WTC11 (cell line): ENCODE measurements at regions not wholly inside any gene's neighbourhood (a gene's known extent, or its start where the extent isn't known, plus 50 kb on each side); places are given as distances from the start of the nearest gene placed in this dataset.

Source experiments
- ATAC-seq: fragments of 200-7000 bp; cut with Tn5 transposase; 2 replicates; pipeline ENCODE4 v1.10.0; 2021; ENCODE audit warnings: mild to moderate bottlenecking, moderate library complexity
- CTCF ChIA-PET: fragments of 300-600 bp; sonication (Branson Sonifier 250); formaldehyde crosslinking; loops from one replicate; lab custom pipeline; 2021; ENCODE audit warnings: antibody characterized with exemption; lab: Charles Lee
- POLR2A ChIA-PET: fragments of 350-600 bp; sonication (Branson Sonifier 250); formaldehyde crosslinking; loops from one replicate; lab custom pipeline; 2021; ENCODE audit warnings: antibody characterized with exemption; lab: Charles Lee
- DNase-seq: peaks from one replicate; pipeline ENCODE4 v3.0.0; 2021; ENCODE audit warnings: low spot score
- H3K27ac Mint-ChIP-seq: 2 replicates; pipeline ENCODE4 v1.8.0; 2021; ENCODE audit warnings: mixed read lengths
- H3K27me3 Mint-ChIP-seq: 2 replicates; pipeline ENCODE4 v1.8.0; 2021; ENCODE audit warnings: low read depth, mild to moderate bottlenecking, moderate library complexity, mixed read lengths
- H3K36me3 Mint-ChIP-seq: 2 replicates; pipeline ENCODE4 v1.8.0; 2021; ENCODE audit warnings: mixed read lengths
- H3K4me1 Mint-ChIP-seq: 2 replicates; pipeline ENCODE4 v1.8.0; 2022; ENCODE audit warnings: mixed read lengths
- H3K4me3 Mint-ChIP-seq: 2 replicates; pipeline ENCODE4 v1.8.0; 2021; ENCODE audit warnings: mild to moderate bottlenecking, moderate library complexity, mixed read lengths
- H3K9me3 Mint-ChIP-seq: 2 replicates; pipeline ENCODE4 v1.8.0; 2021; ENCODE audit warnings: mixed read lengths
- ATF1 ChIP-seq: sonication (generic); formaldehyde crosslinking; IDR thresholded peaks from 2 replicates; pipeline ENCODE4 v1.8.1; 2023; ENCODE audit warnings: mild to moderate bottlenecking, moderate library complexity, missing genetic modification reagents
- CREB1 ChIP-seq: sonication (generic); formaldehyde crosslinking; IDR thresholded peaks from 2 replicates; pipeline ENCODE4 v1.8.0; 2023; ENCODE audit warnings: mild to moderate bottlenecking, missing genetic modification reagents
- E2F4 ChIP-seq: sonication (generic); formaldehyde crosslinking; IDR thresholded peaks from 2 replicates; pipeline ENCODE4 v1.8.1; 2022; ENCODE audit warnings: low read depth, mild to moderate bottlenecking, moderate library complexity, missing genetic modification reagents, borderline replicate concordance
- ETV6 ChIP-seq: sonication (generic); formaldehyde crosslinking; IDR thresholded peaks from 2 replicates; pipeline ENCODE4 v1.8.1; 2022; ENCODE audit warnings: mild to moderate bottlenecking, missing genetic modification reagents
- GABPB1 ChIP-seq: sonication (generic); formaldehyde crosslinking; IDR thresholded peaks from 2 replicates; pipeline ENCODE4 v1.8.1; 2023; ENCODE audit warnings: mild to moderate bottlenecking, missing genetic modification reagents
- JAZF1 ChIP-seq: fragments of 250-450 bp; sonication (Bioruptor Pico); IDR thresholded peaks from 2 replicates; pipeline ENCODE4 v1.9.0; 2021; ENCODE audit warnings: moderate library complexity, mild to moderate bottlenecking, inconsistent platforms
- OVOL2 ChIP-seq: fragments of 250-450 bp; sonication (Bioruptor Pico); IDR thresholded peaks from 2 replicates; pipeline ENCODE4 v1.9.0; 2021; ENCODE audit warnings: mild to moderate bottlenecking, borderline replicate concordance
- SMAD4 ChIP-seq: sonication (generic); formaldehyde crosslinking; IDR thresholded peaks from 2 replicates; pipeline ENCODE4 v1.8.0; 2022; ENCODE audit warnings: mild to moderate bottlenecking, missing genetic modification reagents
- ZNF232 ChIP-seq: sonication (generic); formaldehyde crosslinking; IDR thresholded peaks from 2 replicates; pipeline ENCODE4 v1.8.0; 2022; ENCODE audit warnings: mild to moderate bottlenecking, missing genetic modification reagents
- ZNF281 ChIP-seq: sonication (generic); formaldehyde crosslinking; IDR thresholded peaks from 2 replicates; pipeline ENCODE4 v1.8.0; 2023; ENCODE audit warnings: mild to moderate bottlenecking, missing genetic modification reagents
- ZNF671 ChIP-seq: fragments of 250-450 bp; sonication (Bioruptor Pico); IDR thresholded peaks from 2 replicates; pipeline ENCODE4 v1.8.0; 2021; ENCODE audit warnings: mild to moderate bottlenecking
- TF ChIP-seq, protein P1 (sequence below): sonication (generic); formaldehyde crosslinking; IDR thresholded peaks from 2 replicates; pipeline ENCODE4 v1.8.0; 2022; ENCODE audit warnings: mild to moderate bottlenecking, missing genetic modification reagents
- TF ChIP-seq, protein P2 (sequence below): fragments of 250-450 bp; sonication (Bioruptor Pico); IDR thresholded peaks from 2 replicates; pipeline ENCODE4 v1.9.0; 2021; ENCODE audit warnings: mild to moderate bottlenecking

DNA sequence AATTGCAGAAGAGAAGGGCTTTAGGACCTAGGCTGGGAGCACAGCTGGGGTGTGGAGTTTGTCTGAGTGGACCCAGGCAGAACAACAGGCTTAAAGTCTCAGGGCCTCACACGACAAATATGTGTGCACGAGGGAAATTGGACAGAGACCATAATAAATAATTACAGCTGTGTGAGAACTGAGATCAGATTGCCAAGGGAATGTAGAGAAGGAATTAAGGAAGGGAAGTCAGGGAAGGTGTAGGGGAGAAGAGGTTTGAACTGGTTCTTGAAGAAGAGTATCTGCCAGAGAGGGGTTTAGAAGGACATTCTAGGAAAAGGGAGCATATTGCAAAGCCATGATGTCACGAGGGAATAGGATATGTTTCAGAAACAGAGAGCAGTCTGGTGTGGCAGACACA, 120.7 kb upstream of the TSPAN5 start:
- Mint-ChIP-seq H3K36me3 (no peaks in the 10 kb centered on the region), H3K4me1 (no peaks in the 10 kb centered on the region), H3K27me3 (no peaks in the 10 kb centered on the region), H3K9me3 (no peaks in the 10 kb centered on the region), H3K27ac (no peak overlapping the region)
- CTCF ChIA-PET: interaction anchor here (0.6 kb wide), 2 partner anchors 273 to 598 kb away, joined by 3 to 4 read pairs; no protein-coding TSS in a partner anchor
- POLR2A ChIA-PET: no interaction called here
- DNase-seq: no peak
- ATAC-seq: no peak
- TF ChIP-seq JAZF1 (CRISPR knock-in tag): no peak
- TF ChIP-seq, all 79 proteins: peak for 0
- no peak overlapping the region for H3K4me3 Mint-ChIP-seq

- POLR2A ChIA-PET: no interaction called here
- CTCF ChIA-PET: no interaction called here
- H3K4me3 Mint-ChIP-seq: no peak overlapping the region
- TF ChIP-seq GABPB1: 0 out of 2 replicates have a peak, but pooled peaks have one; percentile 20
- TF ChIP-seq, protein P1, sequence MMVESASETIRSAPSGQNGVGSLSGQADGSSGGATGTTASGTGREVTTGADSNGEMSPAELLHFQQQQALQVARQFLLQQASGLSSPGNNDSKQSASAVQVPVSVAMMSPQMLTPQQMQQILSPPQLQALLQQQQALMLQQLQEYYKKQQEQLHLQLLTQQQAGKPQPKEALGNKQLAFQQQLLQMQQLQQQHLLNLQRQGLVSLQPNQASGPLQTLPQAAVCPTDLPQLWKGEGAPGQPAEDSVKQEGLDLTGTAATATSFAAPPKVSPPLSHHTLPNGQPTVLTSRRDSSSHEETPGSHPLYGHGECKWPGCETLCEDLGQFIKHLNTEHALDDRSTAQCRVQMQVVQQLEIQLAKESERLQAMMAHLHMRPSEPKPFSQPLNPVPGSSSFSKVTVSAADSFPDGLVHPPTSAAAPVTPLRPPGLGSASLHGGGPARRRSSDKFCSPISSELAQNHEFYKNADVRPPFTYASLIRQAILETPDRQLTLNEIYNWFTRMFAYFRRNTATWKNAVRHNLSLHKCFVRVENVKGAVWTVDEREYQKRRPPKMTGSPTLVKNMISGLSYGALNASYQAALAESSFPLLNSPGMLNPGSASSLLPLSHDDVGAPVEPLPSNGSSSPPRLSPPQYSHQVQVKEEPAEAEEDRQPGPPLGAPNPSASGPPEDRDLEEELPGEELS (CRISPR knock-in tag): no peak
- no peak for DNase-seq
- ATAC-seq: no peak
- H3K27ac Mint-ChIP-seq: no peak overlapping the region
- H3K9me3 Mint-ChIP-seq: no peaks in the 10 kb centered on the region
- H3K4me1 Mint-ChIP-seq: no peaks in the 10 kb centered on the region
- H3K27me3 Mint-ChIP-seq: no peaks in the 10 kb centered on the region
- H3K36me3 Mint-ChIP-seq: no peaks in the 10 kb centered on the region
These were observed 119.8 kb upstream of the TSPAN5 start for GRCh38 chr4:98778206-98778605.

GRCh38 chr4:98775672-98776071, 117.3 kb upstream of the TSPAN5 start:
- Mint-ChIP-seq H3K4me3 (no peak overlapping the region), H3K4me1 (peaks cover 4% of the 10 kb centered on the region; the same call in 1 of the 2 replicates), H3K27ac (no peak overlapping the region), H3K36me3 (no peaks in the 10 kb centered on the region), H3K27me3 (no peaks in the 10 kb centered on the region; the same call in 1 of the 2 replicates), H3K9me3 (no peaks in the 10 kb centered on the region)
- TF ChIP-seq ZNF281 (no peak), E2F4 (CRISPR knock-in tag) (no peak), SMAD4 (CRISPR knock-in tag) (no peak)
- TF ChIP-seq, protein P2, sequence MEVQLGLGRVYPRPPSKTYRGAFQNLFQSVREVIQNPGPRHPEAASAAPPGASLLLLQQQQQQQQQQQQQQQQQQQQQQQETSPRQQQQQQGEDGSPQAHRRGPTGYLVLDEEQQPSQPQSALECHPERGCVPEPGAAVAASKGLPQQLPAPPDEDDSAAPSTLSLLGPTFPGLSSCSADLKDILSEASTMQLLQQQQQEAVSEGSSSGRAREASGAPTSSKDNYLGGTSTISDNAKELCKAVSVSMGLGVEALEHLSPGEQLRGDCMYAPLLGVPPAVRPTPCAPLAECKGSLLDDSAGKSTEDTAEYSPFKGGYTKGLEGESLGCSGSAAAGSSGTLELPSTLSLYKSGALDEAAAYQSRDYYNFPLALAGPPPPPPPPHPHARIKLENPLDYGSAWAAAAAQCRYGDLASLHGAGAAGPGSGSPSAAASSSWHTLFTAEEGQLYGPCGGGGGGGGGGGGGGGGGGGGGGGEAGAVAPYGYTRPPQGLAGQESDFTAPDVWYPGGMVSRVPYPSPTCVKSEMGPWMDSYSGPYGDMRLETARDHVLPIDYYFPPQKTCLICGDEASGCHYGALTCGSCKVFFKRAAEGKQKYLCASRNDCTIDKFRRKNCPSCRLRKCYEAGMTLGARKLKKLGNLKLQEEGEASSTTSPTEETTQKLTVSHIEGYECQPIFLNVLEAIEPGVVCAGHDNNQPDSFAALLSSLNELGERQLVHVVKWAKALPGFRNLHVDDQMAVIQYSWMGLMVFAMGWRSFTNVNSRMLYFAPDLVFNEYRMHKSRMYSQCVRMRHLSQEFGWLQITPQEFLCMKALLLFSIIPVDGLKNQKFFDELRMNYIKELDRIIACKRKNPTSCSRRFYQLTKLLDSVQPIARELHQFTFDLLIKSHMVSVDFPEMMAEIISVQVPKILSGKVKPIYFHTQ (CRISPR knock-in tag): no peak
- ChIA-PET POLR2A (no interaction called here), CTCF (no interaction called here)
- DNase-seq: no peak
- ATAC-seq: no peak

DNA sequence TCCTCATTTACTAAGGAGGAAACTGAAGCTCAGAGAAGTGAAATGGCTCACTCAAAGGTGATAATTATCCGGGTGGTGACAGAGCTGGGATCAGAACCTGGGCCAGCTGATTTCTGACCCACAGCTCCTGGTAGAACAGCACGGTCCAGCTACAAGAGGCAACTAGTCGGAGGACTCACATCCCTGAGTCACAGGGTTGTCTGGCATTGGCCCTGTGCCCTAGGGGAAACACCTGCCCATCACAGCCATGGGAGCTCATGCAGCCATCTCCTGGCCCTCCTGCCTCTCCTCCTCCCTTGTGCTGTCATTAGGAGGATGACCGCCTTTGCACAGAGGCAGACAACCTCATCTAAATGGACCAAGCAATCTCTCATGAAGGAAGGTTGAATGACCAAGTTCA, 115.2 kb upstream of the TSPAN5 start:
- peaks cover 7% of the 10 kb centered on the region; the same call in 1 of the 2 replicates for H3K9me3 Mint-ChIP-seq
- POLR2A ChIA-PET: no interaction called here
- ATAC-seq (no peak), DNase-seq (no peak)
- H3K4me1 Mint-ChIP-seq: peaks cover 9% of the 10 kb centered on the region
- TF ChIP-seq ZNF671 (no peak), CREB1 (CRISPR knock-in tag) (no peak), SMAD4 (CRISPR knock-in tag) (no peak), OVOL2 (CRISPR knock-in tag) (no peak), ATF1 (CRISPR knock-in tag) (no peak), ZNF232 (CRISPR knock-in tag) (no peak), ETV6 (no peak)
- no peaks in the 10 kb centered on the region for H3K36me3 Mint-ChIP-seq
- no peak overlapping the region for H3K27ac Mint-ChIP-seq
- CTCF ChIA-PET: no interaction called here
- no peak overlapping the region for H3K4me3 Mint-ChIP-seq
- H3K27me3 Mint-ChIP-seq: no peaks in the 10 kb centered on the region; the same call in 1 of the 2 replicates
